ENCODE measurements at regions not wholly inside any gene's neighbourhood (a gene's known extent, or its start where the extent isn't known, plus 50 kb on each side); places are given as distances from the start of the nearest gene placed in this dataset.

DNA sequence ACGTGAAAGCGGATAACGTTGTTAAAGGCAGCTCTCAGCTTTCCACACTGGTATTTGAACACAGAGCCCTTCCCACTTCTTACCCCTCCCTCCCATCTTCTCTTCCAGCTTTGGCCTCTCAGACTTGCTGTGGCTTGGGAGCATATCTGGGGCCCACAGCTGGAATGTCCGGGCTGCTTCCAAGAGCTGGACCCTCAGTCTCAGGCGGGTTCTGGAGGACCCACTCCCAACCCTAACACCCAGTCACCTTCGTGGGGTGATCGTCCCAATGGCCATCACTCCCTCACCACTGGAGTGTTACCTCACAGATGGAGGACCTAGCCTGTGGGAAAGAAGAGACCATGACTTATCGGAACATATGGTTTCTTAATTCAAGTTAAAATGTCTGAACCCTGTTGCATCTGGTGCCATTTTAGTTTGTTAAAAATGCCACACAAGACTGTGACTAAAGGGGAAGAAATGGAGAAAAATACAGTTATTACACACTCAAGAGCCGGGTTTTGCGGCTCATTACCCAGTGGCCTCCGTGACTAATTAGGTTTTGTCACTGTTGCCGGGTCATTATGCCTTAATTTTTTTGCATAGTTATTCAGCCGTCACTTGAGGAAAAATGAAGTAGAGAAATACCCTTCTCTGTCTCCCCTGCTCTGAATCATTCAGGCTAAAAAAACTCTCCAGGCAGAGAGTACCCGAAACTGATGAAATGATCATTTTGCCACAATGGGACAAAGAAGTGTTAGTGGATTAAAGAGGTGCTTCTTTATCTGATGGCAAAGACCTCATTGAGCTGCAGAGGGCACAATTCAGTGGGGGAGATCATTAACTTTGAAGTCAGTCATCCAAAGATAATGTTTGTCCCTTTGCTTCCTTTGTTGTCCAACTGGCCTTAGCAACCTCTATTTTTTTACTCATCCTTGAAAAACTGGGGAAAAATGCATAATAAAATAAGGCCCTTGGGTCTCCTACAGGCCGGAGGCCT, 87.2 kb upstream of the HTATIP2 start:
- no CpG with 5 or more reads among the region's 15 CpGs for WGBS (ENCODE audit: extremely low coverage, insufficient coverage, insufficient read length)
- no peak overlapping the region for H3K9ac ChIP-seq (ENCODE audit: low read length)
- no peak overlapping the region for H3K18ac ChIP-seq (ENCODE audit: low read length)
- H3K36me3 ChIP-seq (ENCODE audit: control insufficient read depth in 1 of 2, insufficient read depth in 2 of 2, low read length in 2 of 2), result no peaks in the 10 kb centered on the region
- no peak overlapping the region for H4K8ac ChIP-seq (ENCODE audit: low read depth, low read length)
- no peaks in the 10 kb centered on the region for H3K4me1 ChIP-seq (ENCODE audit: control insufficient read depth in 1 of 2, insufficient read depth in 2 of 2, low read length in 2 of 2)
- DNase-seq, result no peak
- no peak overlapping the region for H2BK120ac ChIP-seq (ENCODE audit: insufficient read depth, low read length, poor library complexity)
- no peak overlapping the region for H4K12ac ChIP-seq (ENCODE audit: low read depth, low read length)
- no peak overlapping the region for H3K4me2 ChIP-seq (ENCODE audit: low read length)
- no peak overlapping the region for H2AFZ ChIP-seq (ENCODE audit: insufficient read depth, low read length, poor library complexity)
- no peak overlapping the region for H3K23ac ChIP-seq (ENCODE audit: low read length)
- no peaks in the 10 kb centered on the region for H3K79me1 ChIP-seq (ENCODE audit: low read length)
- no peak overlapping the region for H3K27ac ChIP-seq (ENCODE audit: low read depth, low read length)
- no peaks in the 10 kb centered on the region for H3K79me2 ChIP-seq (ENCODE audit: control insufficient read depth, insufficient read depth, low read length, poor library complexity)
- no peak overlapping the region for H3K14ac ChIP-seq (ENCODE audit: low read length)
- no peak overlapping the region for H4K91ac ChIP-seq (ENCODE audit: low read depth, low read length)
- no peak overlapping the region for H2AK5ac ChIP-seq (ENCODE audit: low read length)
- no peak overlapping the region for H3K4ac ChIP-seq (ENCODE audit: low read depth, low read length)
- no peak overlapping the region for H2BK5ac ChIP-seq (ENCODE audit: low read depth, low read length, poor library complexity)
- peak overlapping the region; percentile 15 for H3K4me3 ChIP-seq (ENCODE audit: low read depth, low read length)
- H3K27me3 ChIP-seq (ENCODE audit: insufficient read depth, low read length), result no peaks in the 10 kb centered on the region
- no peak overlapping the region for H2BK12ac ChIP-seq (ENCODE audit: low read length)
- H3K9me3 ChIP-seq (ENCODE audit: insufficient read depth, low read depth, low read length), result no peaks in the 10 kb centered on the region

GRCh38 chr11:20274031-20274430, 89.5 kb upstream of the HTATIP2 start:
- DNase-seq, result no peak

DNA sequence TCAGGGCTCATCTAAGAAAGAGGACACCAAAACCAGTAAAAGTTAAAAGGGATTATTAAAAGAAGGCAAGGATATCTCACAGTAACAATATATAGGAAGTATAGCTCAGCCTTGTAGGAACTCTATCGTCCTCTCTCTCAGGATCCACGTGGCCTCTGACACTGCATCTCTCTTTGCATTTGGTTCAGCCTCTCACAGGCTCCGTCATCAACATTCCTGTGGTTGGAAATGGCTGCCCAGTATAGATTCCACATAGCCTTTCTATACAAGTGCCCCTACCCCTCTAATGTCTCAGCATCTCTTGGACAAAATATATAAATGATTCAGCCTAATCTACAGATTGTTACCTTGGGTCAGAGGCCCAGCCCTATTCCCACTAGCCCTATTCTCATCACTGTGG, 101.3 kb upstream of the DBX1 start:
- Histone ChIP-seq H2AFZ (ENCODE audit: insufficient read depth, low read length, poor library complexity) (no peak overlapping the region), H2BK12ac (ENCODE audit: low read length) (no peak overlapping the region), H3K36me3 (ENCODE audit: control insufficient read depth in 1 of 2, insufficient read depth in 2 of 2, low read length in 2 of 2) (no peaks in the 10 kb centered on the region), H3K79me2 (ENCODE audit: control insufficient read depth, insufficient read depth, low read length, poor library complexity) (no peaks in the 10 kb centered on the region), H2BK5ac (ENCODE audit: low read depth, low read length, poor library complexity) (no peak overlapping the region), H3K4me2 (ENCODE audit: low read length) (no peak overlapping the region), H3K14ac (ENCODE audit: low read length) (no peak overlapping the region), H3K79me1 (ENCODE audit: low read length) (no peaks in the 10 kb centered on the region), H3K9me3 (ENCODE audit: insufficient read depth, low read depth, low read length) (no peaks in the 10 kb centered on the region), H3K27me3 (ENCODE audit: insufficient read depth, low read length) (no peaks in the 10 kb centered on the region), H3K27ac (ENCODE audit: low read depth, low read length) (no peak overlapping the region), H3K18ac (ENCODE audit: low read length) (no peak overlapping the region), H2AK5ac (ENCODE audit: low read length) (no peak overlapping the region), H3K4me1 (ENCODE audit: control insufficient read depth in 1 of 2, insufficient read depth in 2 of 2, low read length in 2 of 2) (no peaks in the 10 kb centered on the region), H4K91ac (ENCODE audit: low read depth, low read length) (no peak overlapping the region), H3K23ac (ENCODE audit: low read length) (no peak overlapping the region), H2BK120ac (ENCODE audit: insufficient read depth, low read length, poor library complexity) (no peak overlapping the region), H4K8ac (ENCODE audit: low read depth, low read length) (no peak overlapping the region), H4K12ac (ENCODE audit: low read depth, low read length) (no peak overlapping the region), H3K4ac (ENCODE audit: low read depth, low read length) (no peak overlapping the region), H3K9ac (ENCODE audit: low read length) (no peak overlapping the region), H3K4me3 (ENCODE audit: low read depth, low read length) (no peak overlapping the region)
- no peak for DNase-seq
- WGBS (ENCODE audit: extremely low coverage, insufficient coverage, insufficient read length), result no CpG with 5 or more reads among the region's 3 CpGs

More at GRCh38 chr11:20274031-20274430, 89.5 kb upstream of the HTATIP2 start:
- no peaks in the 10 kb centered on the region for H3K79me1 ChIP-seq (ENCODE audit: low read length)
- H3K18ac ChIP-seq (ENCODE audit: low read length), result no peak overlapping the region
- H4K12ac ChIP-seq (ENCODE audit: low read depth, low read length), result no peak overlapping the region
- no peak overlapping the region for H2BK120ac ChIP-seq (ENCODE audit: insufficient read depth, low read length, poor library complexity)
- no peaks in the 10 kb centered on the region for H3K4me1 ChIP-seq (ENCODE audit: control insufficient read depth in 1 of 2, insufficient read depth in 2 of 2, low read length in 2 of 2)
- H3K27ac ChIP-seq (ENCODE audit: low read depth, low read length), result no peak overlapping the region
- no peaks in the 10 kb centered on the region for H3K27me3 ChIP-seq (ENCODE audit: insufficient read depth, low read length)
- H3K9me3 ChIP-seq (ENCODE audit: insufficient read depth, low read depth, low read length), result no peaks in the 10 kb centered on the region
- WGBS (ENCODE audit: extremely low coverage, insufficient coverage, insufficient read length), result no CpG with 5 or more reads among the region's 5 CpGs
- no peaks in the 10 kb centered on the region for H3K36me3 ChIP-seq (ENCODE audit: control insufficient read depth in 1 of 2, insufficient read depth in 2 of 2, low read length in 2 of 2)
- no peak overlapping the region for H3K4me3 ChIP-seq (ENCODE audit: low read depth, low read length)
- H2BK12ac ChIP-seq (ENCODE audit: low read length), result no peak overlapping the region
- no peak overlapping the region for H3K23ac ChIP-seq (ENCODE audit: low read length)
- no peak overlapping the region for H2BK5ac ChIP-seq (ENCODE audit: low read depth, low read length, poor library complexity)
- H3K4ac ChIP-seq (ENCODE audit: low read depth, low read length), result no peak overlapping the region
- H4K91ac ChIP-seq (ENCODE audit: low read depth, low read length), result no peak overlapping the region
- H3K9ac ChIP-seq (ENCODE audit: low read length), result no peak overlapping the region
- no peak overlapping the region for H3K14ac ChIP-seq (ENCODE audit: low read length)
- no peak overlapping the region for H2AFZ ChIP-seq (ENCODE audit: insufficient read depth, low read length, poor library complexity)
- H3K4me2 ChIP-seq (ENCODE audit: low read length), result no peak overlapping the region
- H4K8ac ChIP-seq (ENCODE audit: low read depth, low read length), result no peak overlapping the region
- no peaks in the 10 kb centered on the region for H3K79me2 ChIP-seq (ENCODE audit: control insufficient read depth, insufficient read depth, low read length, poor library complexity)
- H2AK5ac ChIP-seq (ENCODE audit: low read length), result no peak overlapping the region

GRCh38 chr11:20260307-20260706, 100.0 kb upstream of the DBX1 start:
- no peak overlapping the region for H4K8ac ChIP-seq (ENCODE audit: low read depth, low read length)
- no peak overlapping the region for H4K12ac ChIP-seq (ENCODE audit: low read depth, low read length)
- no peaks in the 10 kb centered on the region for H3K79me2 ChIP-seq (ENCODE audit: control insufficient read depth, insufficient read depth, low read length, poor library complexity)
- H3K4me1 ChIP-seq (ENCODE audit: control insufficient read depth in 1 of 2, insufficient read depth in 2 of 2, low read length in 2 of 2), result no peaks in the 10 kb centered on the region
- H3K9ac ChIP-seq (ENCODE audit: low read length), result no peak overlapping the region
- no peak overlapping the region for H3K23ac ChIP-seq (ENCODE audit: low read length)
- no peak overlapping the region for H3K4me2 ChIP-seq (ENCODE audit: low read length)
- no peak overlapping the region for H3K27ac ChIP-seq (ENCODE audit: low read depth, low read length)
- WGBS (ENCODE audit: extremely low coverage, insufficient coverage, insufficient read length), result no CpG with 5 or more reads among the region's 2 CpGs
- DNase-seq, result no peak
- no peak overlapping the region for H3K18ac ChIP-seq (ENCODE audit: low read length)
- no peaks in the 10 kb centered on the region for H3K9me3 ChIP-seq (ENCODE audit: insufficient read depth, low read depth, low read length)
- H3K14ac ChIP-seq (ENCODE audit: low read length), result no peak overlapping the region
- H3K36me3 ChIP-seq (ENCODE audit: control insufficient read depth in 1 of 2, insufficient read depth in 2 of 2, low read length in 2 of 2), result no peaks in the 10 kb centered on the region
- H3K4me3 ChIP-seq (ENCODE audit: low read depth, low read length), result no peak overlapping the region
- H4K91ac ChIP-seq (ENCODE audit: low read depth, low read length), result no peak overlapping the region
- H3K79me1 ChIP-seq (ENCODE audit: low read length), result no peaks in the 10 kb centered on the region
- no peaks in the 10 kb centered on the region for H3K27me3 ChIP-seq (ENCODE audit: insufficient read depth, low read length)
- no peak overlapping the region for H2BK120ac ChIP-seq (ENCODE audit: insufficient read depth, low read length, poor library complexity)
- no peak overlapping the region for H2BK12ac ChIP-seq (ENCODE audit: low read length)
- no peak overlapping the region for H2BK5ac ChIP-seq (ENCODE audit: low read depth, low read length, poor library complexity)
- no peak overlapping the region for H3K4ac ChIP-seq (ENCODE audit: low read depth, low read length)
- H2AFZ ChIP-seq (ENCODE audit: insufficient read depth, low read length, poor library complexity), result no peak overlapping the region
- no peak overlapping the region for H2AK5ac ChIP-seq (ENCODE audit: low read length)
